Upper lobe of left lung (tissue), 6 donors: ENCODE measurements at regions not wholly inside any gene's neighbourhood (a gene's known extent, or its start where the extent isn't known, plus 50 kb on each side); places are given as distances from the start of the nearest gene placed in this dataset.

Experiments used
- ATAC-seq, 2 donors: fragments of 200-7000 bp; cut with Tn5 transposase; one replicate each; pipeline ENCODE4 v1.9.1; 2022; ENCODE audit warnings: mild to moderate bottlenecking in 2 of 2, moderate library complexity in 2 of 2; ENCODE audit not compliant: low FRiP score in 2 of 2
- DNase-seq, 2 donors: peaks; one replicate each; pipeline ENCODE4 v3.0.0-alpha.2; 2019 to 2020
- H3K27ac ChIP-seq, 4 donors: fragments of 200-600 bp; sonication (generic); one replicate each; pipeline ENCODE4 v1.5.1; 2016 to 2019
- H3K27me3 ChIP-seq, 4 donors: fragments of 200-600 bp; sonication (generic); one replicate each; pipeline ENCODE4 v1.5.1; 2017 to 2019
- H3K36me3 ChIP-seq, 4 donors: fragments of 200-600 bp; sonication (generic); one replicate each; pipeline ENCODE4 v1.5.1; 2016 to 2019
- H3K4me1 ChIP-seq, 4 donors: fragments of 200-600 bp; sonication (generic); one replicate each; pipeline ENCODE4 v1.5.1; 2018 to 2019
- H3K4me3 ChIP-seq, 4 donors: fragments of 200-600 bp; sonication (generic); one replicate each; pipeline ENCODE4 v1.5.1; 2017 to 2019; ENCODE audit warnings: mild to moderate bottlenecking in 2 of 4, moderate library complexity in 1 of 4
- H3K9me3 ChIP-seq, 4 donors: fragments of 200-600 bp; sonication (generic); one replicate each; pipeline ENCODE4 v1.5.1; 2018 to 2019
- EP300 ChIP-seq, 4 donors: sonication (generic); formaldehyde crosslinking; IDR thresholded peaks; one replicate each; pipeline ENCODE4 v1.5.1; 2017; ENCODE audit warnings: antibody characterized with exemption in 4 of 4, control low read depth in 2 of 4
- POLR2A ChIP-seq, 4 donors: fragments of 450-650 bp; IDR thresholded peaks; one replicate each; pipeline ENCODE4 v1.5.1; 2016 to 2017; ENCODE audit warnings: antibody characterized with exemption in 4 of 4, mild to moderate bottlenecking in 2 of 4
- POLR2AphosphoS5 ChIP-seq, 2 donors: sonication (generic); formaldehyde crosslinking; IDR thresholded peaks; one replicate each; pipeline ENCODE4 v1.5.1; 2017; ENCODE audit warnings: antibody characterized with exemption in 2 of 2
- WGBS, 2 donors: methylation state at CpG; one replicate each; pipeline ENCODE4 v1.1.5; 2017 to 2018; 5-methylcytosine and 5-hydroxymethylcytosine counted together
- TF ChIP-seq, protein P1 (sequence below), 6 experiments: fragments of 450-650 bp in 4 of 6; fragments of 200-600 bp in 2 of 6; sonication (generic) in 2 of 6; IDR thresholded peaks; one replicate each; pipeline ENCODE4 v1.5.1; 2016 to 2019; ENCODE audit warnings: antibody characterized with exemption in 6 of 6
- donor health status: DM: no; HTN: no; CAD: no; lungs with moderate emphysema.
- donor health status: DM: no; HTN: yes; CAD: no; lungs with severe emphysema.

DNA sequence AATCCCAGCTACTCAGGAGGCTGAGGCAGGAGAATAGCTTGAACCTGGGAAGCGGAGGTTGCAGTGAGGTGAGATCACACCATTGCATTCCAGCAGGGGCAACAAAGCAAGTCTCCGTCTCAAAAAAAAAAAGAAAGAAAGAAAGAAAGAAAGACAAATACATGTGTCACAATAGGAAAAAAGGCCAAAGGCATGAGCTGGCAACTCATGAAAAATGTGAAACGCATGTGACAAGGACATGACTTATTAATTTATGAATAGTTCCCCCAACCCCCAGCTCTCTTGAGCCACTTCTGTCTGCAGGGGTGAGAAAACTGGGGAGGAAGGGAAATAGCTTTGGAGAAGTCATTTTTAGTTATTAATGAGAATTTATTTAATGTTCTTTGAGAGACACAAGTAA lies 120.6 kb downstream of the AIPL1 start:
- no peaks in the 10 kb centered on the region for H3K36me3 ChIP-seq
- H3K27ac ChIP-seq: no peak overlapping the region
- no peak for TF ChIP-seq EP300 (IDR thresholded peaks at IDR 0.05)
- no peak for DNase-seq
- no peak overlapping the region for H3K4me3 ChIP-seq
- H3K27me3 ChIP-seq: no peaks in the 10 kb centered on the region
- no peaks in the 10 kb centered on the region for H3K4me1 ChIP-seq
- no peaks in the 10 kb centered on the region for H3K9me3 ChIP-seq
- no peak for ATAC-seq
- 60 to 76% methylated on average over 3 of the region's 3 CpGs for WGBS, 2 donors

DNA sequence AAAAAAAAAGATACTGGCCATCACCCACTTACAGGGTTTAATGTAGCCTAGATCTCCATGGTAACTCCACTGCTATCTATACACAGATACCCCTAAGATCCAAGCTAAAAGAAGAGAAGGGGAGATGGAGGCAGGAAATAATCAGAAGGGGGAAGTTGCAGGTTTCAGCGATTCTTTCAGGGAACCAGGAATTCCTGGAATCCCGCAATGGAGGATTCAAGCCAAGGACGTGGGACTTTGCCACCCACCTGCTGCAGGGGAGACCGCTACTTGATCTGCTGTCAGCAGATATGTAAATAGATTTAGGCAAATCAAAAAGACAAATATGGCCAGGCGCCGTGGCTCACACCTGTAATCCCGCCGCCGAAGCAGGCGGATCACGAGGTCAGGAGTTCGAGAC lies 121.1 kb downstream of the AIPL1 start:
- no peak overlapping the region for H3K27ac ChIP-seq
- 77 to 78% methylated on average over 12 of the region's 12 CpGs for WGBS, 2 donors
- TF ChIP-seq, protein P1, sequence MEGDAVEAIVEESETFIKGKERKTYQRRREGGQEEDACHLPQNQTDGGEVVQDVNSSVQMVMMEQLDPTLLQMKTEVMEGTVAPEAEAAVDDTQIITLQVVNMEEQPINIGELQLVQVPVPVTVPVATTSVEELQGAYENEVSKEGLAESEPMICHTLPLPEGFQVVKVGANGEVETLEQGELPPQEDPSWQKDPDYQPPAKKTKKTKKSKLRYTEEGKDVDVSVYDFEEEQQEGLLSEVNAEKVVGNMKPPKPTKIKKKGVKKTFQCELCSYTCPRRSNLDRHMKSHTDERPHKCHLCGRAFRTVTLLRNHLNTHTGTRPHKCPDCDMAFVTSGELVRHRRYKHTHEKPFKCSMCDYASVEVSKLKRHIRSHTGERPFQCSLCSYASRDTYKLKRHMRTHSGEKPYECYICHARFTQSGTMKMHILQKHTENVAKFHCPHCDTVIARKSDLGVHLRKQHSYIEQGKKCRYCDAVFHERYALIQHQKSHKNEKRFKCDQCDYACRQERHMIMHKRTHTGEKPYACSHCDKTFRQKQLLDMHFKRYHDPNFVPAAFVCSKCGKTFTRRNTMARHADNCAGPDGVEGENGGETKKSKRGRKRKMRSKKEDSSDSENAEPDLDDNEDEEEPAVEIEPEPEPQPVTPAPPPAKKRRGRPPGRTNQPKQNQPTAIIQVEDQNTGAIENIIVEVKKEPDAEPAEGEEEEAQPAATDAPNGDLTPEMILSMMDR (IDR thresholded peaks at IDR 0.05): no peak
- TF ChIP-seq POLR2AphosphoS5 (IDR thresholded peaks at IDR 0.05): no peak
- TF ChIP-seq EP300 (IDR thresholded peaks at IDR 0.05): no peak
- TF ChIP-seq POLR2A (IDR thresholded peaks at IDR 0.05): no peak
- no peak overlapping the region for H3K4me3 ChIP-seq
- DNase-seq (no peak), ATAC-seq (no peak)
- H3K9me3 ChIP-seq: no peaks in the 10 kb centered on the region
- no peaks in the 10 kb centered on the region for H3K27me3 ChIP-seq
- H3K4me1 ChIP-seq: no peaks in the 10 kb centered on the region
- no peaks in the 10 kb centered on the region for H3K36me3 ChIP-seq

DNA sequence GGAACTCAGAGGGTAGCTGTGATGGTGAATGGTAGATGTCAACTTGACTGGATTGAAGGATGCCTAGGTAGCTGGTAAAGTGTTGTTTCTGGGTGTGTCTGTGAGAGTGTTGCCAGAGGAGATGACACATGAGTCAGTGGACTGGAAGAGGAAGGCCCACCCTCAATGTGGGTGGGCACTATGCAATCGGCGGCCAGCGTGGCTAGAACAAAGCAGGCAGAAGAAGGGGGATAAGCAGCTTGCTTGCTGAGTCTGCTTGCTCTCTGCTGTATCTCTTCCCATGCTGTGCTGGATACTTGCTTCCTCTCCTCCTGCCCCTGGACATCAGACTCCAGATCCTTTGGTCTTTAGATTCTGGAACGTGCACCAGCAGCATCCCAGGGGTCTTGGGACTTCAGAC lies 128.1 kb downstream of the AIPL1 start:
- Histone ChIP-seq H3K27me3 (no peaks in the 10 kb centered on the region), H3K4me1 (no peaks in the 10 kb centered on the region), H3K27ac (no peak overlapping the region), H3K9me3 (no peaks in the 10 kb centered on the region), H3K36me3 (no peaks in the 10 kb centered on the region), H3K4me3 (no peak overlapping the region)
- DNase-seq (no peak), ATAC-seq (no peak)
- WGBS, 2 donors: 36 to 45% methylated on average over 4 of the region's 4 CpGs
- TF ChIP-seq POLR2AphosphoS5 (IDR thresholded peaks at IDR 0.05): no peak
- no peak for TF ChIP-seq EP300 (IDR thresholded peaks at IDR 0.05)
- TF ChIP-seq, protein P1 (IDR thresholded peaks at IDR 0.05): no peak
- no peak for TF ChIP-seq POLR2A (IDR thresholded peaks at IDR 0.05)

DNA sequence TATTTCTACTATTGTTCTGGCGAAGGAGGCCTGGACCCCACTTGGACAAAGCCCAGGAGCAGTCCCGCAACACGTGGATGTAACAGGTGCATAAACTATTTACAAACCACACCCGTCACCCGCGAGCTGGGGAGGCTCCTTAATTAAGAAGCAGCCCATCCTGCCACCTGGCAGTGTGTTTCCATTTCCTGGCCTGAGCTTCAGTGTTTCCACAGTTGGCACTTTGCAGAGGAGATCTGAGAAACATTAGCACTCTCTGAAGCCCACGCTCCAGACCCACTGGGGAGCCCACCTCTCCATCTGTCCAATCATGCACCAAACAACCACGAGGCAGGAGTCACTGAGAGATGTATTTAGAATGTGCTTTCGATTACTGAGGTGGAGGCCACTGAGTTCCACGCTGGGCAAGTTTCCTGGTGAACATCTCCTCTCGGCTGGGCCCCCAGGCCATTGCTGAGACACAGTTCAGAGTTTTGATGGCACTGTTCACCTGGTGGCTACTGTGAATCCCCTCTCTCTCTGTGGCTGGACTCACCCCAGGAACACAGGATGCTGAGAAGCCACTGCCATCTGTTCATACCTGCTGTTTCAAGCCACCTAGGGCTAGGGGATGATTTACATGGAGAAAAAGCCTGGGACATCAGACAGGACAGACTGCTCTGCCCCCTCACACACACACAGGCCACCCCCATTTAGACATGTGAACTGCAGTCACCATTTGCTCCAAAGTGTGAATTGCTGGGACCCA lies 129.1 kb downstream of the AIPL1 start:
- Histone ChIP-seq H3K27me3 (no peaks in the 10 kb centered on the region), H3K4me1 (no peaks in the 10 kb centered on the region), H3K27ac (no peak overlapping the region), H3K4me3 (no peak overlapping the region), H3K9me3 (no peaks in the 10 kb centered on the region), H3K36me3 (no peaks in the 10 kb centered on the region)
- DNase-seq (no peak), ATAC-seq (no peak)
- WGBS, 2 donors: 56 to 62% methylated on average over 6 to 11 of the region's 11 CpGs
- TF ChIP-seq POLR2A (IDR thresholded peaks at IDR 0.05): no peak
- no peak for TF ChIP-seq EP300 (IDR thresholded peaks at IDR 0.05)
- TF ChIP-seq POLR2AphosphoS5 (IDR thresholded peaks at IDR 0.05): no peak
- TF ChIP-seq, protein P1 (IDR thresholded peaks at IDR 0.05): no peak

DNA sequence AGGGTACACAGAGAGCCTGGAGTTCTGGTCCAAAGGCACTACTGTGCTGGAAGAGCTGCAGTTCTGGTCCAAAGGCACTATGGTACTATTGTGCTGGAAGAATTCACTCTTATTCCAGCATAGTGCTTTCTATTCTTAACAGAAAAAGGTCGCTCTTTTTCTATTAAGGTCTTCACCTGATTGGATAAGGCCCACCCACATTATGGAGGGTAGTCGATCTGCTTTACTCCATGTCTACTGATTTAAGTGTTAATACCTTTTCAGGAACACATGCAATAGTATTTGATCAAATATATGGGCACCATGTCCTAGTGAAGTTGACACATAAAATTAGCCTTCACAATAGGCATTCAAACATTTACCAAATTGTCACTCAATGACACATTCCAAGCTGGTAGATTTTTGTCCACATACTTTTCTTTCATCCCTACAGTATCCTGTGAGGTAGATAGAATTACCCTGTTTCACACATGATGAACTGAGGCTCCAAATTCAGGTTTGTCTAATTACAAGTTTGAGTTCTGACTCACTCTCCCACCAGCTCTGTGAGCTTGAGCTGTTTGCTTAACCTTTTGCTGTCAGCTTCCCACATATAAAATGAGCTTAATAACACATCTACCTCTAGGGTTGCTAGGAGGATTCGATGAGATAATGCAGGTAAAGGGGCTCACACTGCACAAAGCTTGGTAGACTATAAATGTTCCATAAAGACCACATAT lies 129.9 kb downstream of the AIPL1 start:
- no peak overlapping the region for H3K4me3 ChIP-seq
- H3K4me1 ChIP-seq: no peaks in the 10 kb centered on the region
- TF ChIP-seq, protein P1 (IDR thresholded peaks at IDR 0.05): no peak
- TF ChIP-seq POLR2A (IDR thresholded peaks at IDR 0.05) (no peak), EP300 (IDR thresholded peaks at IDR 0.05) (no peak), POLR2AphosphoS5 (IDR thresholded peaks at IDR 0.05) (no peak)
- no peaks in the 10 kb centered on the region for H3K36me3 ChIP-seq
- no peak overlapping the region for H3K27ac ChIP-seq
- ATAC-seq (no peak), DNase-seq (no peak)
- H3K27me3 ChIP-seq: no peaks in the 10 kb centered on the region
- WGBS, 2 donors: 61 to 77% methylated on average over 3 of the region's 3 CpGs
- H3K9me3 ChIP-seq: no peaks in the 10 kb centered on the region
